Sigmoid colon (tissue), 6 donors: ENCODE measurements at regions not wholly inside any gene's neighbourhood (a gene's known extent, or its start where the extent isn't known, plus 50 kb on each side); places are given as distances from the start of the nearest gene placed in this dataset.

Experiments used
- DNase-seq: peaks from one replicate; pipeline ENCODE4 v3.0.0-alpha.2; 2019
- H3K27ac ChIP-seq, 4 donors: fragments of 200-600 bp; sonication (generic); one replicate each; pipeline ENCODE4 v1.5.1; 2016 to 2019; ENCODE audit warnings: mild to moderate bottlenecking in 1 of 4
- H3K27me3 ChIP-seq, 3 donors: fragments of 200-600 bp; sonication (generic); one replicate each; pipeline ENCODE4 v1.5.1; 2019; ENCODE audit warnings: mild to moderate bottlenecking in 1 of 3
- H3K36me3 ChIP-seq, 4 donors: fragments of 200-600 bp; sonication (generic); one replicate each; pipeline ENCODE4 v1.5.1; 2016 to 2019
- H3K4me1 ChIP-seq, 4 donors: fragments of 200-600 bp; sonication (generic); one replicate each; pipeline ENCODE4 v1.5.1; 2017 to 2019
- H3K4me3 ChIP-seq, 4 donors: fragments of 200-600 bp; sonication (generic); one replicate each; pipeline ENCODE4 v1.5.1; 2017 to 2019; ENCODE audit warnings: mild to moderate bottlenecking in 2 of 4, moderate library complexity in 1 of 4
- H3K9me3 ChIP-seq, 4 donors: fragments of 200-600 bp in 3 of 4; sonication (generic) in 3 of 4; one replicate each; pipeline versions ENCODE4 v1.5.1 to v1.6.1; 2013 to 2019
- EP300 ChIP-seq, 4 donors: sonication (generic); formaldehyde crosslinking; IDR thresholded peaks; one replicate each; pipeline ENCODE4 v1.6.1; 2017; ENCODE audit warnings: antibody characterized with exemption in 4 of 4
- POLR2A ChIP-seq, 2 donors: fragments of 450-650 bp; IDR thresholded peaks; one replicate each; pipeline ENCODE4 v1.6.1; 2016; ENCODE audit warnings: antibody characterized with exemption in 2 of 2, mild to moderate bottlenecking in 2 of 2, moderate library complexity in 2 of 2
- POLR2AphosphoS5 ChIP-seq, 4 donors: sonication (generic); formaldehyde crosslinking; IDR thresholded peaks; one replicate each; pipeline ENCODE4 v1.6.1; 2017; ENCODE audit warnings: antibody characterized with exemption in 4 of 4
- WGBS, 2 donors: extraction: QIAGEN DNeasy Blood & Tissue Kit; methylation state at CpG; one replicate each; pipeline ENCODE4 v1.1.7; 2013; 5-methylcytosine and 5-hydroxymethylcytosine counted together
- intact Hi-C: fragments of 100-400 bp; cut with DNase I; formaldehyde crosslinking; loops from one replicate; pipeline ENCODE4 v1.15.1; 2023
- TF ChIP-seq, protein P1 (sequence below), 4 experiments: fragments of 450-650 bp in 3 of 4; fragments of 200-600 bp in 1 of 4; IDR thresholded peaks; one replicate each; pipeline ENCODE4 v1.5.1; 2016 to 2019; ENCODE audit warnings: antibody characterized with exemption in 4 of 4, mild to moderate bottlenecking in 3 of 4, moderate library complexity in 2 of 4
- donor health status: healthy with polysubstance abuse.
- donor health status: healthy.

DNA sequence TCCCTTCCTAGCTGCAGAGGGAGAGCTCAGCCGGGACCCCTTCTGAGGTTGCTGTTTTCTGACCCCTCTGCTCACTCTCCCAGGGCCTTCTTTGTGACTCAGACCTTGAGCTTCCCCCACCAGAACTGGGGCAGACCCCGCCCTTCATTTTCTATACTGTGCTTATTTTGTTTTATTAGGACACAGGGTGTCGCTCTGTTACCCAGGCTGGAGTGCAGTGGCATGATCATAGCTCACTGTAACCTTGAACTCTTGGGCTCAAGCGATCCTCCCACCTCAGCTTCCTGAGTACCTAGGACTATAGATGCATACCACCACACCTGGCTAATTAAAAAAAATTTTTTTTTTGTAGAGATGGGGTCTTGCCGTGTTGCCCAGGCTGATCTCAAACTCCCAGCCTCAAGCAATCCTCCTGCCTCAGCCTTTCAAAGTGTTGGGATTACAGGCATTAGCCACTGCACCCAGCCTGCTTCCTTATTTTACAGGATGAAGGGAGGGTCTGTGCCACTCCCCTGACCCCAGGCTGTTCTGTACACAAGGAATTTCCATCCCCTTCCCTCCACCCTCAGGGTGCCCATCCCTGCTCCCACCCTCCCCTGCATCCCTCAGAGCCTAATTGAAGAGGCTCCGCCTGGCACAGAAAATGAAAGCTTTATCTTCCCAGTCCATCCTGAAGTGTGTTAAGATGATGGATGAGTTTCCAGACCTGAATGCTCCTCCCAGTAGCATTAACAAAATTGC lies 195.2 kb upstream of the POU3F1 start:
- TF ChIP-seq, protein P1, sequence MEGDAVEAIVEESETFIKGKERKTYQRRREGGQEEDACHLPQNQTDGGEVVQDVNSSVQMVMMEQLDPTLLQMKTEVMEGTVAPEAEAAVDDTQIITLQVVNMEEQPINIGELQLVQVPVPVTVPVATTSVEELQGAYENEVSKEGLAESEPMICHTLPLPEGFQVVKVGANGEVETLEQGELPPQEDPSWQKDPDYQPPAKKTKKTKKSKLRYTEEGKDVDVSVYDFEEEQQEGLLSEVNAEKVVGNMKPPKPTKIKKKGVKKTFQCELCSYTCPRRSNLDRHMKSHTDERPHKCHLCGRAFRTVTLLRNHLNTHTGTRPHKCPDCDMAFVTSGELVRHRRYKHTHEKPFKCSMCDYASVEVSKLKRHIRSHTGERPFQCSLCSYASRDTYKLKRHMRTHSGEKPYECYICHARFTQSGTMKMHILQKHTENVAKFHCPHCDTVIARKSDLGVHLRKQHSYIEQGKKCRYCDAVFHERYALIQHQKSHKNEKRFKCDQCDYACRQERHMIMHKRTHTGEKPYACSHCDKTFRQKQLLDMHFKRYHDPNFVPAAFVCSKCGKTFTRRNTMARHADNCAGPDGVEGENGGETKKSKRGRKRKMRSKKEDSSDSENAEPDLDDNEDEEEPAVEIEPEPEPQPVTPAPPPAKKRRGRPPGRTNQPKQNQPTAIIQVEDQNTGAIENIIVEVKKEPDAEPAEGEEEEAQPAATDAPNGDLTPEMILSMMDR (IDR thresholded peaks at IDR 0.05), result no peak
- no peak for TF ChIP-seq POLR2AphosphoS5 (IDR thresholded peaks at IDR 0.05)
- no peak for TF ChIP-seq POLR2A (IDR thresholded peaks at IDR 0.05)
- TF ChIP-seq EP300 (IDR thresholded peaks at IDR 0.05), result no peak
- Histone ChIP-seq H3K9me3 (no peaks in the 10 kb centered on the region), H3K36me3 (no peaks in the 10 kb centered on the region), H3K27me3 (no peaks in the 10 kb centered on the region), H3K27ac (no peak overlapping the region), H3K4me1 (no peaks in the 10 kb centered on the region), H3K4me3 (no peak overlapping the region)
- no peak for DNase-seq
- 78 to 82% methylated on average over 6 of the region's 6 CpGs for WGBS, 2 donors
- intact Hi-C loops, result no loop called here

DNA sequence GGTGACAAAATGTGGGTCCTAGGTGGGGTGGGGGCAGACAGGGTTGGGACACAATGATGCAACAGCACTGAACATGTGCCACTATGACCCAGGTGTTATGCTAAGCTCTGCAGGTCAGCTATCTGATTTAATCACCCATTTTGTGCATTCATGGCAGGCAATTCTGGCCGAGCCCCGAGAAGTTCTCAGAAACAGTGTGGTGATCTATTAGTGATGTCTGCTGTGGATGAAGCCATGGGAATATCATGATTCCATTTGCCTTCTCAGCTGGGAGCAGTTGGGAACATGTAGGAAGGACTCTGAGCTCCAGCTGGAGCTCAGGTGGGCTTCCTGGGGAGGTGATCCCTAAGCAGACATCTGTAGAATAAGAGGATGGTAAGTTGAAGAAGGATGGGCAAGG lies 194.0 kb upstream of the POU3F1 start:
- TF ChIP-seq POLR2A (IDR thresholded peaks at IDR 0.05), result no peak
- no peak for TF ChIP-seq EP300 (IDR thresholded peaks at IDR 0.05)
- no peak for TF ChIP-seq POLR2AphosphoS5 (IDR thresholded peaks at IDR 0.05)
- TF ChIP-seq, protein P1 (IDR thresholded peaks at IDR 0.05), result no peak
- WGBS, 2 donors, result 95 to 99% methylated on average over 2 of the region's 2 CpGs
- H3K9me3 ChIP-seq, result no peaks in the 10 kb centered on the region
- no peak overlapping the region for H3K4me3 ChIP-seq
- no peaks in the 10 kb centered on the region for H3K27me3 ChIP-seq
- H3K36me3 ChIP-seq, result no peaks in the 10 kb centered on the region
- H3K4me1 ChIP-seq, result no peaks in the 10 kb centered on the region
- H3K27ac ChIP-seq, result no peak overlapping the region
- DNase-seq, result no peak
- intact Hi-C loops, result no loop called here

DNA sequence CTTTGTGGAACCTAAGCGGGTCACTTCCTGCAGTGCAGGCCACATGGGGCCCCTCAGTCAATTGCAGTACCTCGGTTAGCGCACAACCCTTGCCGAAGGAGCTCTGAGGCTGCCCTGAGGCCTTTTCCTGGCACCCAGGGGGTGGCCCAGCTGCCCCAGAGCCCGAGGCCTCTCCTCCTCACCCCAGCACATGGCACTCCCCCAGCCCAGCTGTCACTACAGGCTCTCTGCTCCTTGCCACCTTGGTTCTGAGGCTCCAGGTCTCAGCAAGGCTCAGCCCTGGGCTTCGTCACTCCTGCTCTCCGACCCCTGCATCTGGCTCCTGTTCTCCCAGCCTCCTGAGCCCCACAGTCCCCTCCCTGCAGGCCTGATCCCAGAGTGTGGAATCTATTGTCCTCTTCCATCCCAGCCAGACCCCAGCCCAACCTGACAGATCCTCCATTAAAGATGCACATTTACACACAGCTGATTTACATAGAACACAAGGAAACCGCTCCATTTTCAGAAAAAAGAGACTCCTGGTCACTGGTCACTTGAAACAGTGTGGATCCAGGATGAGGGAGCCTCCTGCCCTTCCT lies 192.8 kb upstream of the POU3F1 start:
- no peaks in the 10 kb centered on the region for H3K4me1 ChIP-seq
- H3K27me3 ChIP-seq, result no peaks in the 10 kb centered on the region
- DNase-seq, result no peak
- no peak overlapping the region for H3K4me3 ChIP-seq
- WGBS, 2 donors, result 88 to 91% methylated on average over 8 of the region's 8 CpGs
- H3K27ac ChIP-seq, result no peak overlapping the region
- H3K9me3 ChIP-seq, result no peaks in the 10 kb centered on the region
- intact Hi-C loops, result no loop called here
- TF ChIP-seq POLR2AphosphoS5 (IDR thresholded peaks at IDR 0.05) (no peak), POLR2A (IDR thresholded peaks at IDR 0.05) (no peak), EP300 (IDR thresholded peaks at IDR 0.05) (no peak)
- TF ChIP-seq, protein P1 (IDR thresholded peaks at IDR 0.05), result no peak
- no peaks in the 10 kb centered on the region for H3K36me3 ChIP-seq

DNA sequence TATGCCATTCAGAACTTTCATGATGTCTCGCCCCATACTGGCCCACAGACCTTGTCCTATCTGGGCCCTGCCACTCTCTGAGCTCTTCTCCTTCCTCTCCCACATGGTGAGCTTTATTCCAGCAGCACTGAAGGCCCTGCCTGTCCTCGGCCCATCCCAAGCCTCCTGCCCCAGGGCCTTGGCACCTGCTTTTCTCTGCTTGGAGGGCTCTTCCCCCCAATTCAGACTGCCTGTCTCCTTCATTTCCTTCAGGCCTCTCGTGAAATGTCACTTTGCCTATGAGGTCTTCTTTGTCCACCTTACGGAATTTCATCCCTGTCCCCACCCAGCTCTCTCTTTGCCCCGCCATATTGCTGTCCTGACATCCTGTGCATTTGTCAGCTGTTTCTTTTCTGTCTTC lies 191.7 kb upstream of the POU3F1 start:
- H3K27ac ChIP-seq, result no peak overlapping the region
- no peaks in the 10 kb centered on the region for H3K27me3 ChIP-seq
- no peaks in the 10 kb centered on the region for H3K4me1 ChIP-seq
- WGBS, 2 donors, result 83 to 93% methylated on average over 5 of the region's 5 CpGs
- no peaks in the 10 kb centered on the region for H3K36me3 ChIP-seq
- no peaks in the 10 kb centered on the region for H3K9me3 ChIP-seq
- intact Hi-C loops, result no loop called here
- no peak overlapping the region for H3K4me3 ChIP-seq
- TF ChIP-seq EP300 (IDR thresholded peaks at IDR 0.05), result no peak
- TF ChIP-seq, protein P1 (IDR thresholded peaks at IDR 0.05), result no peak
- TF ChIP-seq POLR2A (IDR thresholded peaks at IDR 0.05), result no peak
- TF ChIP-seq POLR2AphosphoS5 (IDR thresholded peaks at IDR 0.05), result no peak
- DNase-seq, result no peak
